Coronary artery (tissue), 2 donors: ENCODE measurements at regions not wholly inside any gene's neighbourhood (a gene's known extent, or its start where the extent isn't known, plus 50 kb on each side); places are given as distances from the start of the nearest gene placed in this dataset.

Experiments used
- DNase-seq: peaks from one replicate; pipeline ENCODE4 v3.0.0-alpha.2; 2017; ENCODE audit warnings: low spot score
- H3K27ac ChIP-seq, 2 donors: fragments of 200-600 bp; sonication (generic); one replicate each; pipeline ENCODE4 v1.5.1; 2016 to 2019
- H3K4me3 ChIP-seq: fragments of 200-600 bp; sonication (generic); 2 replicates; pipeline ENCODE4 v1.5.1; 2016; ENCODE audit warnings: mild to moderate bottlenecking, moderate library complexity
- TF ChIP-seq, protein P1 (sequence below): fragments of 200-600 bp; sonication (generic); IDR thresholded peaks from one replicate; pipeline ENCODE4 v1.5.1; 2019; ENCODE audit warnings: antibody characterized with exemption

DNA sequence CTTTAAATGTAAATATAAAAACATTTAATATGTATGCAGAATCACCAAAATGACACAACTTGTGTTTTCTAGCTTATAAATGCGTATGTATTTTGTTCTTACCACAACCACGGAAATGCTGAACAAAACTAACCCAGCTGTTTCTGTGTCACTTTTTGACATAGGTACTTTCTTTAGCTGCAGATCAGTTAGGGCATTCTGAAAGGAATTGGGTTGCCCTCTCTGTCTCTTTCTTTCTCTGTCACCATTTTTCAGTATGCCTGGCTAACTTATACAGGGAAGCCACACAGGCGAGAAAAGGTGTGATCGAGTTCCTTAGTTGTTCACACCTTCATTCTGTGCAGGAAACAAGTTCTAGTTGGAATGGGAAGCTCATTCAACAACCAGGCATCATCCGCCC is 72.6 kb upstream of the ARGLU1 start:
- Histone ChIP-seq H3K4me3 (no peak overlapping the region), H3K27ac (no peak overlapping the region)
- DNase-seq = no peak
- TF ChIP-seq, protein P1, sequence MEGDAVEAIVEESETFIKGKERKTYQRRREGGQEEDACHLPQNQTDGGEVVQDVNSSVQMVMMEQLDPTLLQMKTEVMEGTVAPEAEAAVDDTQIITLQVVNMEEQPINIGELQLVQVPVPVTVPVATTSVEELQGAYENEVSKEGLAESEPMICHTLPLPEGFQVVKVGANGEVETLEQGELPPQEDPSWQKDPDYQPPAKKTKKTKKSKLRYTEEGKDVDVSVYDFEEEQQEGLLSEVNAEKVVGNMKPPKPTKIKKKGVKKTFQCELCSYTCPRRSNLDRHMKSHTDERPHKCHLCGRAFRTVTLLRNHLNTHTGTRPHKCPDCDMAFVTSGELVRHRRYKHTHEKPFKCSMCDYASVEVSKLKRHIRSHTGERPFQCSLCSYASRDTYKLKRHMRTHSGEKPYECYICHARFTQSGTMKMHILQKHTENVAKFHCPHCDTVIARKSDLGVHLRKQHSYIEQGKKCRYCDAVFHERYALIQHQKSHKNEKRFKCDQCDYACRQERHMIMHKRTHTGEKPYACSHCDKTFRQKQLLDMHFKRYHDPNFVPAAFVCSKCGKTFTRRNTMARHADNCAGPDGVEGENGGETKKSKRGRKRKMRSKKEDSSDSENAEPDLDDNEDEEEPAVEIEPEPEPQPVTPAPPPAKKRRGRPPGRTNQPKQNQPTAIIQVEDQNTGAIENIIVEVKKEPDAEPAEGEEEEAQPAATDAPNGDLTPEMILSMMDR = no peak

DNA sequence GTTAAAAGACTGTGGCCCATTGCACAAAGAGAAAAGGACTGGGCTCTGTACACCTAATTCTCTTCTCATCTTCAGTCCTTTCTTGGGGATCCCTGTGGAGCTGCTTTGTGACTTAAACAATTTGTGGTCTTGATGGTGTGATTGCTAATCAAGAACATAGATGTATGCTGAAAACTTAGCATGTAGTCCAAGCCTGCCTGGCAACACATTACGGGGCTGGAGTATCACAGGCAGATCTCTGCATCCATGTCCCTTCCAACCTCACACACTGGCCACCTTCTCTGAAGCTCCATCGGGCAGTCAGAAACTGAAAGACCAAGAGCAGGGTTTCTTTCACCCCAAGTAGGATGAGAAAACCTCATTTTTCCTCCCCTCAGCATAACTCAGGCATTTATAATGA is 69.6 kb upstream of the ARGLU1 start:
- no peak for DNase-seq
- Histone ChIP-seq H3K4me3 (no peak overlapping the region), H3K27ac (no peak overlapping the region)
- TF ChIP-seq, protein P1 = no peak

DNA sequence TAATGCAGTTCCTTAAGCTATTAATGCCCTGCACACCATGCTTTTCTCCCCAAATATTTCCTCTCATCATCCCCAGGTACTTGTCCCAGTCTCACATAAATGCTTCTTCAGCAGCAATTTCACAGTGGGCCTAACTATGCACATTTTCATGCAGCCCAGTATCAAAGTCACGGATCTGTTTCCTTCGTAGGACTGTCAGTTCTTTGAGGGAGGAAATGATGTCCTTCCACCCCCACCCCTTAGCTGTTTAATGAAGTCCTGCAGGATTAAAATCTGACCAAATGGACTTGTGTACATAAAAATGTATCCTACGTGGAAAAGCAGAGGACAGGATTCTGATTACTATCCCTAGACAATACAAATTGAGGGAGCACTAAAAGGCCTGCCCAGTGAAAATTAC is 68.6 kb upstream of the ARGLU1 start:
- TF ChIP-seq, protein P1 = no peak
- no peak overlapping the region for H3K4me3 ChIP-seq
- no peak for DNase-seq
- no peak overlapping the region for H3K27ac ChIP-seq

DNA sequence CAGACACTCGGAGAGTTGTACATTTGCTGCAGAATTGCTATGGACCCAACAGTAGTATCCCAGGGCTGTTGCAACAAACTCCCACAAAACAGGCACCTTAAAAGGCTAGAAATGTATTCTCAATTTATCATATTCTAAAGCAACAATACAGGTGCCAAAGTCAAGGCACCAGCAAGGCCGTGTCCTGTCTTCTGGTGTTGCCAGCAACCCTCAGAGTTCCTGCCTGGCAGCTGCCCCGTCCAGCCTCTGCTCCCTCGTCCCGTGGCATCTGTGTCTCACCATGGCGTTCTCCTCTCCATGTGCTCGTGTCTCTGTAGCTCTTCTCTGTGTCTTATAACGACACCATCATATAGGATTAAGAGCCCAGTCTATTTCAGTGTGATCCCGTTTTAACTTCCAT is 67.7 kb upstream of the ARGLU1 start:
- no peak overlapping the region for H3K27ac ChIP-seq

DNA sequence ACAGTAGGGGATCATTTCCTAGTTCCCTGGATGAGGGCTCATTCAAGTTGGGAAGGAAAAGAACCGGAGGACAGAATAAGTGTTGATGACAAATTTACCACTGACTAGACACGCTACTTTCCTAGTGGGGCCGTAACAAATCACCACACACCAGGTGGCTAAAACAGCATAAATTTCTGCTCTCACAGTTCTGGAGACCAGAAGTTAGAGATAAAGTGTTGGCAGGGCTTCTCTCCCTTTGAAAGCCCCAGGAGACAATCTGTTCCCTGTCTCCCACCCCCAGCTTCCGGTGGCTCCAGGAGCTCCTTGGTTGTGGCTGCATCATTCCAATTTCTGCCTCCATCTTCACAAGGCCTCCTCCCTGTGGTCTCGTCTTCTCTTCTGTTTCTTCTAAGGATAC is 65.4 kb upstream of the ARGLU1 start:
- H3K4me3 ChIP-seq = no peak overlapping the region
- H3K27ac ChIP-seq = no peak overlapping the region
- no peak for DNase-seq
- TF ChIP-seq, protein P1 = no peak

More for the DNA sequence above, 67.7 kb upstream of the ARGLU1 start:
- DNase-seq = no peak
- H3K4me3 ChIP-seq = no peak overlapping the region
- TF ChIP-seq, protein P1 = no peak

DNA sequence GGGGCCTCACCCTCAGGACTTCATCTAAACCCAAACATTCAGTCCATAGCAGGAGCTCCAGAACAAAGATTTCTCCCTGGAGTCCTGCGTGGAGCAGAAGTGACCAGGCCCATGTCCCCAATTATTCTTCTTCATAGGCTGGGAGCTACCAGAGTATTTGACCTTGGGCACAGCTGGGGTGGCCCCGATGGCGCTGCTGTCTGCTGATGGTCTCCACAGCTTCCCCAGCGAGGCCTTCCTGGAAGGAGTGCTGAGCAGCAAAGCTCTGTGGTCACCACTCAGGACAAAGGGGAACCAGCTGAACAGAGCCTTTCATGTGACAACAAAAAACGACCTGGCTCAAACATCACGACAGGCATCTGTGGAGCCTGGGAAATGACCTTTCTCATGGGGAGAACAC is 62.7 kb upstream of the ARGLU1 start:
- TF ChIP-seq, protein P1 = no peak
- no peak overlapping the region for H3K27ac ChIP-seq
- DNase-seq = no peak
- no peak overlapping the region for H3K4me3 ChIP-seq

DNA sequence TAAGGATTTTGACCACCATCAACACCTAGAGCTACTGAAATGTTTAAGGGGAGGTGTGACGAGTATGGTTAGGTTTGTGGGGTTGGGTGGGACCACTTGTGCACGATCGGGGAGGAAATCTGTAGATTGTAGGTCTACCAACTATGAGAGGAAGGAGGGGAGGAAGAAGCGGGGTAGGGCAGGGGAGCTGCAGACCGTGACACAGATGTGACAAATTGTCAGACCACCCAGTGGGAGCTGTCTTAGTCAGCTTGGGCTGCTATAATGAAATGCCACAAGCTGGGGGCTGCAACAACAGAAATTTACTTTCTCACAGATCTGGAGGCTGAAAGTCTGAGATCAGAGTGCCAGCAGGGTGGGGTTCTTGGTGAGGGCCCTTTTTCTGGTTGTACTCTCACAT is 62.2 kb upstream of the ARGLU1 start:
- DNase-seq = no peak
- H3K4me3 ChIP-seq = no peak overlapping the region
- H3K27ac ChIP-seq = no peak overlapping the region
- TF ChIP-seq, protein P1 = no peak
